ENCODE measurements at regions not wholly inside any gene's neighbourhood (a gene's known extent, or its start where the extent isn't known, plus 50 kb on each side); places are given as distances from the start of the nearest gene placed in this dataset.

- TF ChIP-seq CTCF (IDR thresholded peaks at IDR 0.05) (no peak), POLR2A (IDR thresholded peaks at IDR 0.05) (no peak), POLR2AphosphoS5 (IDR thresholded peaks at IDR 0.05; ENCODE audit: insufficient read depth in 1 of 2, low read depth in 1 of 2) (no peak)
Observed at GRCh38 chr2:168375195-168375798, 80.8 kb upstream of the CERS6 start.

All from vagina (tissue), 2 donors.